ENCODE measurements at regions not wholly inside any gene's neighbourhood (a gene's known extent, or its start where the extent isn't known, plus 50 kb on each side); places are given as distances from the start of the nearest gene placed in this dataset.

GRCh38 chr18:55647331-55647730 lies 59.3 kb upstream of the TCF4 start (continued):
- TF ChIP-seq ZBTB11 (CRISPR knock-in tag; IDR thresholded peaks at IDR 0.05) (no peak), PAX5 (IDR thresholded peaks at IDR 0.05; ENCODE audit: borderline replicate concordance, low read depth, low read length) (no peak), HCFC1 (IDR thresholded peaks at IDR 0.05; ENCODE audit: low read length) (no peak), SREBF1 (IDR thresholded peaks at IDR 0.05; ENCODE audit: low read length) (no peak), BRCA1 (IDR thresholded peaks at IDR 0.05; ENCODE audit: low read depth, low read length) (no peak)

GRCh38 chr18:55642191-55642590 lies 54.2 kb upstream of the TCF4 start:
- Histone ChIP-seq H4K20me1 (ENCODE audit: control insufficient read depth, insufficient read depth) (no peaks in the 10 kb centered on the region), H3K4me1 (ENCODE audit: control insufficient read depth, insufficient read depth, low read length) (no peaks in the 10 kb centered on the region), H3K27ac (ENCODE audit: control insufficient read depth, insufficient read depth) (no peak overlapping the region), H2AFZ (ENCODE audit: control insufficient read depth, low read depth, low read length) (no peak overlapping the region), H3K27me3 (replicated peaks in 1 of 2; ENCODE audit: control insufficient read depth in 2 of 2, insufficient read depth in 2 of 2, low read length in 1 of 2) (no peaks in the 10 kb centered on the region), H3K4me3 (no peak overlapping the region), H3K4me2 (ENCODE audit: control insufficient read depth, insufficient read depth) (no peak overlapping the region), H3K9ac (ENCODE audit: control insufficient read depth, insufficient read depth, low read length) (no peak overlapping the region), H3K36me3 (ENCODE audit: control insufficient read depth in 2 of 2, insufficient read depth in 2 of 2, low read length in 1 of 2) (no peaks in the 10 kb centered on the region), H3K9me3 (replicated peaks; ENCODE audit: control insufficient read depth, insufficient read depth, low read length) (no peaks in the 10 kb centered on the region), H3K79me2 (ENCODE audit: control insufficient read depth, insufficient read depth, low read length) (no peaks in the 10 kb centered on the region)
- POLR2A ChIA-PET: no interaction called here
- TF ChIP-seq ZNF384 (IDR thresholded peaks at IDR 0.05; ENCODE audit: borderline replicate concordance, low read depth, low read length): no peak
- TF ChIP-seq CUX1 (IDR thresholded peaks at IDR 0.05; ENCODE audit: insufficient replicate concordance, low read depth, low read length): no peak
- no peak for TF ChIP-seq CBX5 (IDR thresholded peaks at IDR 0.05; ENCODE audit: low read depth)
- TF ChIP-seq BMI1 (IDR thresholded peaks at IDR 0.05; ENCODE audit: borderline replicate concordance): no peak
- TF ChIP-seq YBX1 (IDR thresholded peaks at IDR 0.05): no peak
- 0% methylated on average over 2 of the region's 2 CpGs for WGBS (ENCODE audit: insufficient coverage, insufficient replicate concordance, low lambda C conversion rate, missing lambda C conversion rate)
- BruUV-seq (replicated peaks): no TSS peak
- intact Hi-C loops (cut with micrococcal nuclease; ENCODE audit: unreplicated experiment) (no loop called here), in situ Hi-C loops (cut with MboI) (no loop called here)
- DNase-seq (ENCODE audit: low read depth, low spot score): no peak
- SMC1A ChIA-PET (ENCODE audit: uncharacterized antibody, unreplicated experiment): no interaction called here
- CTCF ChIA-PET: no interaction called here
- no peak for FAIRE-seq
- no peak for ATAC-seq
- RAD21 ChIA-PET (ENCODE audit: unreplicated experiment): no interaction called here
